ENCODE measurements at regions not wholly inside any gene's neighbourhood (a gene's known extent, or its start where the extent isn't known, plus 50 kb on each side); places are given as distances from the start of the nearest gene placed in this dataset.

DNA sequence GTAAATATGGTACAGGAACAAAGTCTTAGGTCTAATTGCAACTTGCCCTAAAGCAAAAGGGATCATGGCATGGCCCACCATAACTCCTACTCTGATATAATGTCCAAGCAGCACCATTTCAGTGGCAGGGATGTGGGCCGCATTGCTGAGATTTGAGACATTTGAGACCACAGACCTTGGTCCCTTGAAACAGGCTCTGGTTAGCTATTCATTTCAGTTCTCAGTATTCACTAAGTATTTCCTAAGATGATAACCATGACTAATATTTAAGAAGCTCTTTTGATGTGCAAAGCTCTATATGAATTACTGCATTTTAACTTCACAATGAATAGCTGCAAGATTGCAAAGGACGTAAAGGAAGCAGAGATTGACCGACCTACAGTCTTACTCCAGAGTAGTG is 471.0 kb downstream of the SHISA9 start:
- TF ChIP-seq, protein P1, sequence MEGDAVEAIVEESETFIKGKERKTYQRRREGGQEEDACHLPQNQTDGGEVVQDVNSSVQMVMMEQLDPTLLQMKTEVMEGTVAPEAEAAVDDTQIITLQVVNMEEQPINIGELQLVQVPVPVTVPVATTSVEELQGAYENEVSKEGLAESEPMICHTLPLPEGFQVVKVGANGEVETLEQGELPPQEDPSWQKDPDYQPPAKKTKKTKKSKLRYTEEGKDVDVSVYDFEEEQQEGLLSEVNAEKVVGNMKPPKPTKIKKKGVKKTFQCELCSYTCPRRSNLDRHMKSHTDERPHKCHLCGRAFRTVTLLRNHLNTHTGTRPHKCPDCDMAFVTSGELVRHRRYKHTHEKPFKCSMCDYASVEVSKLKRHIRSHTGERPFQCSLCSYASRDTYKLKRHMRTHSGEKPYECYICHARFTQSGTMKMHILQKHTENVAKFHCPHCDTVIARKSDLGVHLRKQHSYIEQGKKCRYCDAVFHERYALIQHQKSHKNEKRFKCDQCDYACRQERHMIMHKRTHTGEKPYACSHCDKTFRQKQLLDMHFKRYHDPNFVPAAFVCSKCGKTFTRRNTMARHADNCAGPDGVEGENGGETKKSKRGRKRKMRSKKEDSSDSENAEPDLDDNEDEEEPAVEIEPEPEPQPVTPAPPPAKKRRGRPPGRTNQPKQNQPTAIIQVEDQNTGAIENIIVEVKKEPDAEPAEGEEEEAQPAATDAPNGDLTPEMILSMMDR (IDR thresholded peaks at IDR 0.05) = no peak
- TF ChIP-seq POLR2A (IDR thresholded peaks at IDR 0.05) = no peak
